ENCODE measurements at regions not wholly inside any gene's neighbourhood (a gene's known extent, or its start where the extent isn't known, plus 50 kb on each side); places are given as distances from the start of the nearest gene placed in this dataset.

GRCh38 chr12:126457776-126458175, 1392.5 kb downstream of the AACS start:
- H3K4me3 ChIP-seq (replicated peaks; ENCODE audit: low read depth, low read length): no peak overlapping the region
- TF ChIP-seq, protein P1, sequence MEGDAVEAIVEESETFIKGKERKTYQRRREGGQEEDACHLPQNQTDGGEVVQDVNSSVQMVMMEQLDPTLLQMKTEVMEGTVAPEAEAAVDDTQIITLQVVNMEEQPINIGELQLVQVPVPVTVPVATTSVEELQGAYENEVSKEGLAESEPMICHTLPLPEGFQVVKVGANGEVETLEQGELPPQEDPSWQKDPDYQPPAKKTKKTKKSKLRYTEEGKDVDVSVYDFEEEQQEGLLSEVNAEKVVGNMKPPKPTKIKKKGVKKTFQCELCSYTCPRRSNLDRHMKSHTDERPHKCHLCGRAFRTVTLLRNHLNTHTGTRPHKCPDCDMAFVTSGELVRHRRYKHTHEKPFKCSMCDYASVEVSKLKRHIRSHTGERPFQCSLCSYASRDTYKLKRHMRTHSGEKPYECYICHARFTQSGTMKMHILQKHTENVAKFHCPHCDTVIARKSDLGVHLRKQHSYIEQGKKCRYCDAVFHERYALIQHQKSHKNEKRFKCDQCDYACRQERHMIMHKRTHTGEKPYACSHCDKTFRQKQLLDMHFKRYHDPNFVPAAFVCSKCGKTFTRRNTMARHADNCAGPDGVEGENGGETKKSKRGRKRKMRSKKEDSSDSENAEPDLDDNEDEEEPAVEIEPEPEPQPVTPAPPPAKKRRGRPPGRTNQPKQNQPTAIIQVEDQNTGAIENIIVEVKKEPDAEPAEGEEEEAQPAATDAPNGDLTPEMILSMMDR (IDR thresholded peaks at IDR 0.05; ENCODE audit: low read depth, low read length, missing control alignments): no peak
- no peak for DNase-seq (ENCODE audit: extremely low read depth, low read depth)

GRCh38 chr12:126464153-126464552, 1398.9 kb downstream of the AACS start:
- TF ChIP-seq, protein P1 (IDR thresholded peaks at IDR 0.05; ENCODE audit: low read depth, low read length, missing control alignments): no peak
- no peak overlapping the region for H3K4me3 ChIP-seq (replicated peaks; ENCODE audit: low read depth, low read length)
- no peak for DNase-seq (ENCODE audit: extremely low read depth, low read depth)

GRCh38 chr12:126469211-126469610, 1404.0 kb downstream of the AACS start:
- no peak for DNase-seq (ENCODE audit: extremely low read depth, low read depth)
- TF ChIP-seq, protein P1 (IDR thresholded peaks at IDR 0.05; ENCODE audit: low read depth, low read length, missing control alignments): no peak
- H3K4me3 ChIP-seq (replicated peaks; ENCODE audit: low read depth, low read length): no peak overlapping the region

- H3K4me3 ChIP-seq (replicated peaks; ENCODE audit: low read depth, low read length): no peak overlapping the region
- DNase-seq (ENCODE audit: extremely low read depth, low read depth): no peak
- TF ChIP-seq, protein P1 (IDR thresholded peaks at IDR 0.05; ENCODE audit: low read depth, low read length, missing control alignments): no peak
These were observed 1409.5 kb downstream of the AACS start for GRCh38 chr12:126474703-126475102.

DNA sequence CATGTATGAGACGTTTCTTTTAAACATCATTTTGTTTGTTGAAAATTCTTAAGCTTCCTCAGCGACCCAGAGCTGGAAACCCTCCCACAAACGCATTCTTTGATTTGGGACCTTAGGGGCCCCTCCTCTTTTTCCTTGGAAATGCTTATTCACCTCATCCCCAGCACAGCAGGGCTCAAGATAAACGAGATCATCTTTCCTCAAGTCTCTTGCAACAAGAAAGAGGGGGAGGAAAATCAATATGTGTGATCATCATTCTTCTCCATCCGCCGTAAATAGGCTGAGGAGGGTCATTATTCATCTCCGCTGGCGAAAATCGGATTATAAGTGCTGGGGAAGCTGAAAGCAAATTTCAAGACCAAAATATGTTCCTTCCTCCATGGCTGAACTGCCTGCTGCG, 1415.2 kb downstream of the AACS start:
- H3K4me3 ChIP-seq (replicated peaks; ENCODE audit: low read depth, low read length): no peak overlapping the region
- DNase-seq (ENCODE audit: extremely low read depth, low read depth): no peak
- TF ChIP-seq, protein P1 (IDR thresholded peaks at IDR 0.05; ENCODE audit: low read depth, low read length, missing control alignments): no peak

- H3K4me3 ChIP-seq (replicated peaks; ENCODE audit: low read depth, low read length): no peak overlapping the region
- no peak for DNase-seq (ENCODE audit: extremely low read depth, low read depth)
- TF ChIP-seq, protein P1 (IDR thresholded peaks at IDR 0.05; ENCODE audit: low read depth, low read length, missing control alignments): no peak
These were observed 1416.5 kb downstream of the AACS start for GRCh38 chr12:126481688-126482087.

DNA sequence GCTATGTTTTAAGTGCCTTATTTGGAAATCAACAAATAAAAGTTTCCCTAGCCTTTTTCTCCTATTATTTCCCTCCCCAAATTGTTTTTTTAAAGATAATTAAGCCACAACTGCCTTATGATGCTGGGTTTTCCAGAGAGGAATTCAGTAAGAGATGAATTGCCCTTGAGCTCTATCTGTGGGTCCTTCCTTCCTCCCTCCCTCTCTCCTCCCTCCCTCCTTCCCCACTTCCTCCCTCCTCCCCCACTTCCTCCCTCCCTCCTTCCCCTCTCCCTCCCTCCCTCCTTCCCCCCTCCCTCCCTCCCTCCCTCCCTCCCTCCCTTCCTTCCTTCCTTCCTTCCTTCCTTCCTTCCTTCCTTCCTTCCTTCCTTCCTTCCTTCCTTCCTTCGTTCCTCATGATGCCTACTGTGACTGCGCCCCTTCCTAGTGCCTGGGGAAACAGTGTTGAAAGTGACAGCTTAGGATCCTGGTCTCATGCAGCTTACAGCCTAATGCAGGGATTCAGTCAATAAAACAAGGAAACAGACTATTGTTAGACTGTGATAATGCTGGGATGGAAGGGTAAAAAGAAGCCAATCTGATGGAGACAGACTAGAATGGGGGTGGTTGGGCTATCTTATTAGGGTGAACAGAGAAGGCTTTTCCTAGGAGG, 1417.1 kb downstream of the AACS start:
- H3K4me3 ChIP-seq (replicated peaks; ENCODE audit: low read depth, low read length): no peak overlapping the region
- TF ChIP-seq, protein P1 (IDR thresholded peaks at IDR 0.05; ENCODE audit: low read depth, low read length, missing control alignments): no peak
- no peak for DNase-seq (ENCODE audit: extremely low read depth, low read depth)
